Lower leg skin (tissue), 3 donors: ENCODE measurements at regions not wholly inside any gene's neighbourhood (a gene's known extent, or its start where the extent isn't known, plus 50 kb on each side); places are given as distances from the start of the nearest gene placed in this dataset.

ENCODE experiments used
- CTCF ChIP-seq, 3 donors: fragments of 450-650 bp; IDR thresholded peaks; one replicate each; pipeline ENCODE4 v1.5.1; 2016; ENCODE audit warnings: antibody characterized with exemption in 3 of 3, mild to moderate bottlenecking in 3 of 3, moderate library complexity in 2 of 3
- POLR2A ChIP-seq, 2 donors: fragments of 450-650 bp; IDR thresholded peaks; one replicate each; pipeline ENCODE4 v1.6.1; 2016 to 2017; ENCODE audit warnings: antibody characterized with exemption in 2 of 2, mild to moderate bottlenecking in 1 of 2, moderate library complexity in 1 of 2

GRCh38 chr4:14387647-14388046 is 614.6 kb upstream of the CPEB2 start:
- TF ChIP-seq CTCF (IDR thresholded peaks at IDR 0.05), result no peak
- no peak for TF ChIP-seq POLR2A (IDR thresholded peaks at IDR 0.05)
